Stimulated activated CD8-positive, alpha-beta memory T cell treated with anti-CD3 and anti-CD28 coated beads, Interleukin-15, amount 100 ng/mL, for 4 hours (primary cell): ENCODE measurements at regions not wholly inside any gene's neighbourhood (a gene's known extent, or its start where the extent isn't known, plus 50 kb on each side); places are given as distances from the start of the nearest gene placed in this dataset.
"Not testable (repeated sequence)": the region's sequence is repeated elsewhere in the genome, so short reads cannot be mapped to it uniquely, and the experiment has no call there.

Experiments used
- DNase-seq, 2 donors: peaks; one replicate each; pipeline ENCODE4 v3.0.0-alpha.2; 2020; ENCODE audit warnings: low read depth in 2 of 2

DNA sequence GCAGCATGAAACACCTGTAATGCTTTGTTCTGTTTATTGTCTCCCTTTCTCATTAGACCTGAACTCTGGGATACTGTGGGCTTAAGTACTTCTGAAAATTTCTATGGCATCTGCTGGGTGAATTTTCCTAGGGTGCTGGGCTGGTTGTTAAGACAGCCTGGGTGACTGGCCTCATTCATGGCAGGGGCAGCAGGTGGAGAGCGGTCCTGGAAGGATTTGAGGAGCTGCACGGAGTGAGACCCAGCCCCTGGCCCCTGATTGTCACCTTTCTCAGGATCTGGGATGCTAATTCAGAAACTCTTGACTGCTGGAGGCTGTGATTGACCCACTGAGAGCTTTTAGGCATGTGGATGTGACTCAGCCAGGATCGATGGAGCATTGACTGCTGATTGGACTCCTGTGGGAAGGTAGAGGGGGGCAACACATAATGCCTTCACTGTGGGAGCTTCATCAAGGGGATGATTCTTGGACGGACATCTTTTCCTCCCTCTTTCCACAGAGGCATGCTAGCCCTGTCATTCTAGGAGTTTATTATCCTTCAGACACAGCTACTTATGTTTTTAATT is 252.0 kb downstream of the GOLGA6L6 start:
- not testable (repeated sequence) for DNase-seq

GRCh38 chr15:20288800-20289537 is 252.6 kb downstream of the GOLGA6L6 start:
- not testable (repeated sequence) for DNase-seq

GRCh38 chr15:20286559-20286958 is 255.0 kb downstream of the GOLGA6L6 start:
- DNase-seq, result not testable (repeated sequence)

DNA sequence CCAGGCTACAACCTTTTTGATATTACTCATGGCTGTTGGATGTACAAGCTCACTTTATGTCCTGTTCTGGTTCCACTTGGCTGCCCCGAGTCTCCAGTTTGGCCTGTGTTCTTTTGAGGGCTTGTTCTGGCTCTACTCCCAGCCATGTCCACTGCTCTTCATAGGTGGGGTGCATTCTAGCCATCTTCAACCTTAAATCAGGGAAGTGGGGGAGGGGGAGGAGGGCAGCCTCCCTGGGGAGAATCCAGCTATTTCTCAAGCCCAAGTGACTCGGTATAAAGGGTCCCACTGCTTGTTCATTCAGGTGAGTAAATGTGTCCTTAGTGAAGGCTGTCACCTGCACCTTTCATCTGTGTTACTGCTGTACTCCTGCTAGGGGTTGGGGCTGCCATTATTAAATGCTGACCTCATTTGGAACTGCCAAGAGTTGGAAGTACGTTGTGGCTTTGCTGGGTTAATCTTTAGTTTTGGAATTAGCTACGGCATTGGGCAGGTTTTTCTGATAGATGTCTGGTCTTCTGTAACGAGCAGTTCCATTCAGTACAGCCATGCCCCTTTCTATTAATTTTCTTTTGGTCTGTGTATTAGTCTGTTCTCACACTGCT is 255.8 kb downstream of the GOLGA6L6 start:
- DNase-seq, result not testable (repeated sequence)

DNA sequence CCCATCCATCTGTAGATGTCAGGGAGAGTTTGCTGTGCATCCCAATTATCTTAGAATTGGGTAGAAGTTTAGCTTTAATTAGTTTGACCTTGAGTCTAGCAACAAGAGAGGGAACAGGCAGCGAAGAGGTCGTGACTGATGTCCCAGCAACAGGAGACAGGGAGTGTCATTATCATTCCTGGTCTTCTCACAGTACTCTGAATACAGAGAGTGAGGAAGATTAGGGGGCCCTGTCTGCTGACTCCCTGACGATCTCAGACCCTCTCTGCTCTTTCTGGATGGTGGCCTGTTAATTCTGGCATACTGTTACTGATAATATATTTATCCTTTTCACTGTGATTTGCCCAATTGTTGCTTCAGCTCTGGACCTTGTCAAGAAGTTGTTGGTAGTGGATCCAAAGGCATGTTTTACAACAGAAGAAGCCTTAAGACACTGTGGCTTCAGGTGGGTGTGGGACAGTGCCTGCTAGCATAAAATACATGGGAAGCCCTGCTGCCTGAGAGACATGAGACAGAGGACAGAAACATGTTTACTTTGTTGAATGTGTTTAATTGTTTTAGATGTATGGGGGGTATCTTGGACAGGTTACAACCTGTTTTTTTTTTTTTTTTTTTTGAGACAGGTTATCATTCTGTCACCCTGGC is 256.6 kb downstream of the GOLGA6L6 start:
- not testable (repeated sequence) for DNase-seq

DNA sequence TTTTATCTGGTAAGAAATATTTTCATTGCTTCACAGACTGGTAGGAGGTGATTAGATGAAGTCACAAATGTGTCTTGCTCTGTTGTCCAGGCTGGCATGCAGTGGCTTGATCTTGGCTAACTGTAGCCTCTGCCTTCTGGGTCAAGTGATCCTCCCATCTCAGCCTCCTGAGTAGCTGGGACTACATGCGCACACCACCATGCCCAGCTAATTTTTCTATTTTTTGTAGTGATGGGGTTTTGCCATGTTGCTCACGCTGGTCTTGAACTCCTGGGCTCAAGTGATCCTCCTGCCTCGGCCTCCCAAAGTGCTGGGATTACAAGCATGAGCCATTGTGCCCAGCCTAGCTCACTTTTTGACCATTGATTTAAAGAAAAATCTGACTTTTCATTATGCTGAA is 257.9 kb downstream of the GOLGA6L6 start:
- not testable (repeated sequence) for DNase-seq

DNA sequence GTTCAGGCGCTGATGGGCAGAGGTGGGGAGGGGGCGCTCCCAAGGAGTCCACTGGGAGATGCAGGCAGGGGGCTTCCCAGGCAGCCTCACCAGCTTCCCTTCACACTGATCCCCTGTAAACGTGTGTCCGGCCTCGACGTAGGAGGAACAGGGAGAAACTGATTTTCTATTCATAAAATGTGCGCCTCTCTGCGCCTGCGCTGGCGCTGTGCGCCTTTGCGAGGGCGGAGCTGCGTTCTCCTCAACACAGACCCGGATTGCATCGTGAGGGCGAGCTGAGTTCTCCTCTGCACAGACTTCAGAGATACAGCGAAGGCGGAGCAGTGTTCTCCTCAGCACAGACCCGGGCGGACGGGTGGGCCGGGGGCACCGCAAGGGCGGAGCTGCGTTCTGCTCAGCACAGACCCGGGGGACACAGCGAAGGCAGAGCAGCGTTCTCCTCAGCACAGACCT is 259.1 kb downstream of the GOLGA6L6 start:
- not testable (repeated sequence) for DNase-seq

- DNase-seq, result not testable (repeated sequence)
Measured at GRCh38 chr15:20281567-20282275, 259.9 kb downstream of the GOLGA6L6 start.

DNA sequence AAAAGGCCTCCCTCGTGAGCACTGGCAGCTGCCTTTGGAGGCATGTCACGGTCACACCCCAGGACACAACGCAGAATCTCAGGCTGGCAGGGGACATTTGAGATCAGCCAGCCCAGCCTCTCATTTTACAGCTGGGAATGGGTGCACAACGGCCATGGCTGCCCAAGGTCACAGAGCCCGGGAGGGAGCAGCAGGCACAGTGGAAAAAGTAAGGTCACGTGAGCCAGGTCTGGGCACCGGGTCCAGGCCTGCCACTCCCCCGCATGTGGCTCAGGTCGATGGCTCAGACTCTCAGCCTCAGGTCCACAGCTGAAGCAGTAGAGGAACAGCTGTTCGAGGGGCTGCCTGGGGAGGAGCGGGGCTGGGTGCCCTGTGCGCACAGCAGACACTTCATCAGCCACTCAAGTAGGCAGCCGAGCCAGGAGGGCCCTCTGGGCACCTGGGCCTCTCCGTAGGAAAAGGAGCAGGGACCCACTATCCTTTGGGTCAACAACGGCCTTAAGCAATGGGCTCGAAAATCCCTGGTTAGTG is 260.6 kb downstream of the GOLGA6L6 start:
- DNase-seq, result no peak

DNA sequence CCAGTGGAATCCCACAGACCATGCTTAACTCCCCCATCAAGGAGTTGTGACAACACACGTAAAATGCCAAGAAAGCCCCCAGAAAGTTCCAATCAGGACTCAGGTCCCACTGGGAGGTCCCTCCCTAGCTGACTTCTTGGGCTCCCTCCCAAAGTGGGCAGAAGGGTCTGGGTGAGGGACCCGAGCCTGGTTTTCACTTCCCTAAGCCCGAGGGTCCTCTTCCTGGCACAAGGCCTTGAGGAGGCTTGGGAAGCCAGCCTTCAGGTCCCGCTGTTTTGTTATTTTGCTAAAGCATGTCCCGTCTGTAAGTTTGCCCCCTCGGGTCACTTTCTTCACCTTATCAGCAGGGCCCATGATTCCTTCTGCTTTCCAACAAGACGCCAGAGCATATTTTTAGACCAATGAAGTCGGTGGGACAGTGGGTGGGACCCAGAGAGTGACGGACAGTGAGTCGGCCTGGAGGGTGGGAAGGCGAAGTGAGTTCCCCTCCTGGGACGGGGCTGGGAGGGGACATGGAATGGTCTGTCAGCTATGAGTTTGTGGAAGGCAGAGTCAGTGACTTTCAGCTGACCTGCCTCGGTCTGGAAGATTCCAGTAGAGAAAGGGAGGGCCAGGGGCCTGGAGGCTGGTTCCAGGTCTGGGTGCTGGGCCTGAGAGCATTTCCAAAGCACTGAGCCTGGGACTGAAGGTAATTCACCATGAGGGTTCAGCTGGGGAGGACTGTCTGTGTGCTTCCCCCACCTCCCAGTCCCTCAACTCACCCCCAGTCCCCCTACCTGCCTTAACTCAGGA is 261.3 kb downstream of the GOLGA6L6 start:
- not testable (repeated sequence) for DNase-seq

DNA sequence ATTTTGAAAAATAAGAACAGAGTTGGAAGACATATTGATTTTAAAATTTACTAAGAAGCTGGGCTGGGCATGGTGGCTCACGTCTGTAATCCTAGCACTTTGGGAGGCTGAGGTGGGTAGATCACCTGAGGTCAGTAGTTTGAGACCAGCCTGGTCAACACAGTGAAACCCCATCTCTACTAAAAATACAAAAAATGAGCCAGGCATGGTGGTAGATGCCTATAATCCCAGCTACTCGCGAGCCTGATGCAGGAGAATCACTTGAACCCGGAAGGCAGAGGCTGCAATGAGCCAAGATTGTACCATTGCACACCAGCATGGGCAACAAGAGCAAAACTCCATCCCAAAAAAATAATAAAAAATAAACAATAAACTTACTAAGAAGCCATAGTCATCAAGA is 262.5 kb downstream of the GOLGA6L6 start:
- DNase-seq, result not testable (repeated sequence)

GRCh38 chr15:20278376-20278775 is 263.2 kb downstream of the GOLGA6L6 start:
- DNase-seq, result not testable (repeated sequence)

GRCh38 chr15:20277451-20277850 is 264.1 kb downstream of the GOLGA6L6 start:
- DNase-seq, result not testable (repeated sequence)

DNA sequence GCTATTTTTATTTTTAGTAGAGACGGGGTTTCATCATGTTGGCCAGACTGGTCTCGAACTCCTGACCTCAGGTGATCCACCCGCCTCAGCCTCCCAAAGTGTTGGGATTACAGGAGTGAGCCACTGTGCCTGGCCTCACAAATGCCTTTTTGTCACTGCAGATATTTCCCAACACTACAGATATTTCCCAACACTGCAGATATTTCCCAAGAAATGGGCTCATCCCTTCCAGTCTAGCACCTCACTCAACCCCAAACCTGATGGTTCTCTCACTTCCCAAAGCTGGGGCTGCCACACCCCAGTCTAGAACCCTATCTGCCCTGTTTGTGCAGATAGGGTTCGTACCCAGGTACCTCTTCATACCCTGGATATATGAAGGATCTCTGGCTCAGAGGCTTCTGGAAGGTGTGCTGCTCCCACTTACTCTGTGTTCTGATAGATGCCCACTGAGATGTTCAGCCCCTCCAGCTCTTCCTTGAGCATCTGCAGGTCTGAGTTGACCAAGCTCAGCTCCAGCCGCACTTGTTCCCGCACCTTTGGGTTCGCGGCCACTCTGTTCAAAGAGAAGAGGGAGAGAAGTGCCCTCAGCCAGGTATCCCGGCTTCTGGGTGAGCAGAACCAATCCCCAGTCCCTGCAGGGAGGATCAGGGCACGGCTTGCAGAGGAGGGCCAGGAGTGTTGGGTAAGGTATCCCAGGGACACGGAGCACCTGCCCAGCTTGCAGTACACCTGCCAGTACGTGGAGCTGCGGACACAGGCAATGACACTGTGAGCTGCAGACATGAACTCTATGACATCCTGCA is 265.1 kb downstream of the GOLGA6L6 start:
- not testable (repeated sequence) for DNase-seq

DNA sequence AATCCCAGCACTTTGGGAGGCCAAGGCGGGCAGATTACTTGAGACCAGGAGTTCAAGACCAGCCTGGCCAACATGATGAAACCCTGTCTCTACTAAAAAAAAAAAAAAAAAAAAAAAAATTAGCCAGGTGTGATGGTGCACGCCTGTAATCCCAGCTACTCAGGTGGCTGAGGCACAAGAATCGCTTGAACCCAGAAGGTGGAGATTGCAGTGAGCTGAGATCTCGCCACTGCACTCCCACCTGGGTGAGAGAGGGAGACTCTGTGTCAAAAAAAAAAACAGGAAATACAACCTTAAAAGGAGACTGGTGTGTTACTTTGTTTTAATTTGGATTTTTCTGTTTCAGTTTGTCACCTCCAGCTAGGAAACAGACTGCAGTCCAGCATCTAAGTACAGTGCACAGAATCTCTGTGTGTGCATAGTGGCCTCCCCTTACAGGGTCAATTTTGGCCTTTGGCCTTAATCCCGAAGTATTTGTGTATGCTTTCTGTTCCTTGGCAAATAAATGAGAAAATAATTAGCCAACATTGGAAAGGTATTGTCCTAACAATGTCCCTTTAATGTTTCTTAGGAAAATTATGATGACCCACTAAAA is 266.1 kb downstream of the GOLGA6L6 start:
- DNase-seq, result not testable (repeated sequence)

GRCh38 chr15:20272422-20273184 is 269.0 kb downstream of the GOLGA6L6 start:
- DNase-seq, result no peak

- DNase-seq, result no peak
Measured at GRCh38 chr15:20271647-20272046, 270.0 kb downstream of the GOLGA6L6 start.

DNA sequence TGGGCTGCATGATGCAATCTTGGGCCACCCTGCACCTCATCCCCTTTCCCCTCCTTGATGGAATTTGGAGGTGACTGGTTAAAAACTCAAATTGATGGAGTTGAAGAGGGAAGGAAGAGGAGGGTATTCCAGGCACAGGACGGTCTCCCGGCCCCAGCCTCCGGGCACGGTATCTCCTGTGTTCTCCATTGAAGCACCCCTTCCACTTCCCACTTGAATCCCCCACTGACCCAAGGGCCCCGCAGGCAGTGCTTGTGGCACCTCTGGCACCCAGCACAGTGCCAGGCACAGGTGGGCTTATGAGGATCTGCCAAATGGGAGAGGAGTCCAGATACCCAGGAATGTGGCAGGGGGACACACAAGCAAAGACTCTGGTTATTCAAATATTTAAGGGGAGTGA is 271.6 kb downstream of the GOLGA6L6 start:
- not testable (repeated sequence) for DNase-seq

GRCh38 chr15:20267996-20268395 is 273.6 kb downstream of the GOLGA6L6 start:
- DNase-seq, result not testable (repeated sequence)
